NCI-H226 (cell line): ENCODE measurements at regions not wholly inside any gene's neighbourhood (a gene's known extent, or its start where the extent isn't known, plus 50 kb on each side); places are given as distances from the start of the nearest gene placed in this dataset.

ENCODE experiments used
- DNase-seq: peaks from one replicate; pipeline ENCODE4 v3.0.0-alpha.2; 2015

DNA sequence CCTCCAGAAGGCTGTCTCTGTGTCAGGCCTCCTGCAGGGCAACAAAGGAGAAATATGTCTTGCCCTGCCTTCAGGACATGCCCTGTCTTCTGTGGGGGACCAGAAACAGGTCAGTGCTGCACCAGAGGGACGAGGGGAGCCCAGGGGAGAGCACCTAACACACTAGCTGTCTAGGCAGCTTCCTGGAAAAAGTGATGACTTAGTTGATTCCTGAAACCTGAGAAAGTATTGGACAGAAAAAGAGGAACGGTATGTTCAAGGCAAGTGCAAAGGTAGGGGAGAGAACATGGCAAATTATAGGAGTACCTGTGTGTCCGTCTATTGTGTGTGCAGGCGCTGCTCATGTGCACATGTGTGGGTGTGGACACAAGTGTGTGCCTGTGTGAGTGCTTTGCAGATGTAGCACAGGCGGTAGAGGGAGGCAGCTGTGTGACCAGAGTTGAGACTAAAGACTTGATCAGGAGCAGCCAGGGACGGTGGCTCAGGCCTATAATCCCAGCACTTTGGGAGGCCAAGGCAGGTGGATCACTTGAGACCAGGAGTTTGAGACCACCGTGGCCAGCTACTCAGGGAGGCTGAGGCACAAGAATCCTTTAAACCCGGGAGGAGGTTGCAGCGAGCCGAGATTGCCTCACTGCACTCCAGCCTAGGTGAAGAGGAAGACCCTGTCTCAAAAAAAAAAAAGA is 119.5 kb downstream of the GYPC start:
- no peak for DNase-seq

DNA sequence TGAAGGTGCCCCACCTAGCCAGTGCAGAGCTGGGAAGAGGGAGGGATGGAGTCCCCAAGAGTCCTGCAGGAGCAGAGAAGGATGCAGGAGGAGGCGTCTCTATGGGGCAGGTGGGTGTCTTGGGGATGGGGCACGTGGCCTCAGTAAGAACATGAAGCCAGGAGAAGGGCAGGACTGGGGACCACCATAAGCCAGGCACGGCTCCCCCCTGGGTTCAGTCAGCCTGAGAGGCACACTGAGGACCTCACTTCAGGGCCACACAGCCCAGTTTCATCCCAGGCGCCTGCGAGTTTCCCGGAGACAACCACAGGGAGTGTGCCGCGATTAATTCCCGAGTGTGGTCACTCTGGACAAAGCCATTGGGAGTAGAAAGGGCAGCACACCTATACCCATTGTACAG is 120.3 kb downstream of the GYPC start:
- DNase-seq = no peak

DNA sequence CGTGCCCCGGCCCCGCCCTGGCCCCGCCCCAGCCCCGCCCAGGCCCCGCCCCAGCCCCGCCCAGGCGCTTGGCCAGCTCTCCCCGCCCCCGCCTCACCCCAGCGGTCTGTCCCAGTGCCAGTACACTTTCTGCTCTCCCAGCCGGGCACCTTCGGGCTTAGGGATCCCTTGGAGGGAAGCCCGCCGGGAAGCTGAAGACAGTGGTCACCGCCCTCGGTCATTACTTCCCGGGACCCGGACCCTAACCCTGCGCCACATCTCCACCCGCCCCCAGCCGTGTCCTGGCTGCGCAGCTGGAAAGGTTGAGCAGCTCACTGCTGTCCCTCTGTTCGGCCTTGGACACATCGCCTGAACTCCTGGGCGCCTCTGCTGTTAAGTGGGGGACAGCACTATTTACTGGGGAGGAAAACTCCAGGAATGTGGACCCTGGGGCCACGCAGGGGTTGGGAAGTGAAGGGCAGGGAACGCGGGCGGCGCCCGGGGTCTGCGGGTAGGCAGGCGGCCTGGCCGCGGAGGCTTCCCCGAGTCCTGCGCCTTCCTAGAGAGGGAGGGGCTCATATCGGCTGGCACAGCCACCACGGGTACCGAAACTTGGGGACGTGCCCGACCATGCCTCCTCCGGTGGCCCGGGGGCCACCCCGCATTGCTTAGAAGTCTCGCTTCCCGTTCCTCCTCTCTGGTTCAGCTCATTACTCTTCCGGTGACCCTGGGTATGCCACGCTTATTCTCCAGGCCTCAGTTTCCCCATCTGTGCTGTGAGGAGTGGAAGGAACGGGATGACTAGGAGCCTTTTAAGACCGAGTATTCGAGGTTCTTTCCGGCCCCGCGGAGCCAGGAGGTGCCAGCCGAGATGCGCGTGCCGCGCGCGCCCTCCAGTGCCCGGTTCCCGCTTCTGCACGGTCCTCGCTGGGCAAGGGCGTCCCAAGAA is 121.0 kb downstream of the GYPC start:
- DNase-seq = peak; percentile 46

DNA sequence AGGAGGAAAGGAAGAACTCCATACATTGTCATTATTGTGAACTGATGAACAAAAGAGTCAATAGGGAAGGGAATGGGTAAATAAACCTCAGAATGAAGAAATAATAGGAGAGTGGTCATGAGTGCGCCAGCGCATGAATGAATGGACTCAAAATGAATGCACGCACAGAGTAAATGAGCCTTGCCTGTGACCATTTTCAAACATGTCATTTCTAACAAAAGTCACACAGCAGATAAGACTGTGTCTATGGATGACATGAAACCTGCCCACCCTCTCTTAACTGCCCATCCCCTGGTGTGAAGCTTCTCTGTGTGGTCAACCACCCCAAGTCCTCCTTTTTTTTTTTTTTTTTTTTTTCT is 121.1 kb upstream of the TEX51 start:
- no peak for DNase-seq

- DNase-seq = no peak
Measured at GRCh38 chr2:126778561-126779501, 119.9 kb upstream of the TEX51 start.

DNA sequence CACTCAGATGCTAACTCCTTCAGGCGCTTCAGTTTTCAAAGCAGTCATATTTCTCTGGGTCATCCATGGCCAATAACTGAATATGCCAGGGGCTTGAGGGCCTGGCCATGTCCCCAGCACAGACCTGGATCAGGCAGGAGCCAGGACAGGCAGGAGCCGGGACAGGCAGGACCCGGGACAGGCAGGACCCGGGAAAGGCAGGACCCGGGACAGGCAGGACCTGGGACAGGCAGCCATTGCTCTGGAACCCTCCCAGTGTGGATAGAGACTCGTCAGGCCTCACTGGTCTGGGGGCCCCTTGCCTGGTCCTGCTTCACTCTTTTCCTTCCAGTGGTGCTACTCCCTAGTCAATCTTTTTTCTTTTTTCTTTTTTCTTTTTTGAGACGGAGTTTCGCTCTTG is 117.5 kb upstream of the TEX51 start:
- no peak for DNase-seq

- DNase-seq = no peak
Measured at GRCh38 chr2:126781806-126782205, 116.9 kb upstream of the TEX51 start.

DNA sequence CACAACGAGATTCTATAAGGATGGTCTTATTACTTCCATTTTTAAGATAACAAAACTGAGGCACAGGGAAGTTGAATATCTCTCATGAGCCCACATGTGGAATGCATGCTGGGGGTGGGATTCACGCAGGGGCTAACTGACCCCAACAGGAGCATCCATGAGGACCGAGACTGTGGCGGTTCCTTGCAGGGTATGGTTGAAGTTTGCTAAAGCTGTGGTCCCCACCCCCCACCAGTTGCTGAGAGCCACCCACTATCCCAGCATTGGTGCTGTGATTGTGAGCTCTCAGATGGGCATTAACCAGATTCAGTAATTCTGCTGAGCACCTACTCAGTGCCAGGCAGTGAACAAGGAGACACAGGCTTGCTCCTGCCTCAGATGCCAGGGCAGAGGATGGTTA is 116.0 kb upstream of the TEX51 start:
- DNase-seq = no peak

- DNase-seq = no peak
Measured at GRCh38 chr2:126783341-126783740, 115.3 kb upstream of the TEX51 start.

DNA sequence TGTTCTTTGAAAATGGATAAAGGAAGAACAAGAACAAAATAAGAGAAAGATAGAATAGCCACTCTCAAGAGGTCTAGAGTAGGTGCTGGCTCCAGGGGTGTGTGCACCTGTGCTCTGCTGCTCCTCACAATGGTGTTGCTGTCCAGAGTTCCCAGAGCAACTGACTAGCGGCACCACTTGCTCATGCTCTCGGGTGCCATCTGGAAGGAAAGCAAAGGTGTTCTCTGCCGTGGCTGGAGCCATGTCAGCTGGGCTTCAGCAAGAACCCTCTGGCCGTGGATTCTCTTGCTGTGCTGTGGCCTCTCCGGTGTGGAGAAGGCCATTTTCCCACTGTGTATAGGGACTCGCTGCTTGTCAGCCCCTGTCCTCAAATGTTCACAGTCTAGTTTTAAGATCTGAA is 114.6 kb upstream of the TEX51 start:
- DNase-seq = no peak

- DNase-seq = no peak
Measured at GRCh38 chr2:126784621-126785020, 114.1 kb upstream of the TEX51 start.

GRCh38 chr2:126785236-126785635 is 113.5 kb upstream of the TEX51 start:
- no peak for DNase-seq

GRCh38 chr2:126785862-126786261 is 112.8 kb upstream of the TEX51 start:
- DNase-seq = no peak

GRCh38 chr2:126786765-126787164 is 111.9 kb upstream of the TEX51 start:
- DNase-seq = no peak

- DNase-seq = no peak
Measured at GRCh38 chr2:126787289-126787688, 111.4 kb upstream of the TEX51 start.

GRCh38 chr2:126788113-126788512 is 110.6 kb upstream of the TEX51 start:
- no peak for DNase-seq

DNA sequence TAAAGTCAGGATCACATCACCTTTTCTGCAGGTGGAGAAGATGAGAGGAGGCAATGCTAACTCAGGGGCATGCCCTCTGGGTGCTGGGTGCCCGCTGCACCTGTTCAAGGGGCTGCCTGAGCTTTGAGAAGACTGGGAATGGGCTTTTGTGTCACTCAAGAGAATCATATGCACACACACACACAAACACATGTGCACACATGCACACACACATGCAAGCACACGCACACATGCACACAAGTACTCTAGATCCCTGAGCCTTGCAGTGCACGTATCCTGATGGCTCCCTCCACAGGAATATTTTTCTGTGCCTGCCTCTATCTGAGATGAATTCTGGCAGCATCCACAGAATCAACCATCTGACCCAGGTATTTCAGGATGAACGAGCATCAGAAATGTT is 110.0 kb upstream of the TEX51 start:
- no peak for DNase-seq

DNA sequence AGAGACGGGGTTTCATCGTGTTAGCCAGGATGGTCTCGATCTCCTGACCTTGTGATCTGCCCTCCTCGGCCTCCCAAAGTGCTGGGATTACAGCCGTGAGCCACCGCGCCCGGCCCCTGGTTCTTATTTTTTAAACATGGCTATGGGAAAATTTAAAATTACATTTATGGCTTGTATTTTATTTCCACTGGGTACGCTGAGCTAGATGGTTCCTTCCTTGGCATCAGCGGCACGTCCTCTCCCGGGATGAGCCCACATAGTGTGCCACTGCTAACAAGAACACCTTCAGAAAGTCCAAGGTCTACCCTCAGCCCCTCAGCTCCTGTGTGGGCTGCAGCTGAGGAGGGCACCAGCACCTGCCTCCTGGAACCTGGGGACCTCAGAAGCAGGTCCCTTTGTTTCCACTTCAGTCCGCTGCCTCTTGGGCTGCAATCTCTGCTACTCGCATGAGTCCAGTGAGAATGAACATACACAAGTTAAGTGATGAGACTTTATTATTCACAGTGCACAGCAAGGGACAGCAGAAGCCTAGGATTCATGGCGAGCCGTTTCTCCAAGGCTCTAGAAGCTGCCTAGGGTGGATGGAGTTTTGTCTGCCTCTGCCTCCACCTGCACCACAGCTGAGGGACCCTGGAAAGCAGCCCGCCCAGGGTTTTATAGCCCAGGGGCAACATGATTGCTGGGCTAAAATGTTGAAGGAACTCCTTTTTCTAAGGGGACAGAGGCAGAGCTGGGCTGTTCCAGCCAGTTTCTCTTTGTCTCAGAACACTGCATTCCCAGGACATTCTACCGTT is 107.5 kb upstream of the TEX51 start:
- DNase-seq = no peak

GRCh38 chr2:126792186-126792585 is 106.5 kb upstream of the TEX51 start:
- DNase-seq = no peak

DNA sequence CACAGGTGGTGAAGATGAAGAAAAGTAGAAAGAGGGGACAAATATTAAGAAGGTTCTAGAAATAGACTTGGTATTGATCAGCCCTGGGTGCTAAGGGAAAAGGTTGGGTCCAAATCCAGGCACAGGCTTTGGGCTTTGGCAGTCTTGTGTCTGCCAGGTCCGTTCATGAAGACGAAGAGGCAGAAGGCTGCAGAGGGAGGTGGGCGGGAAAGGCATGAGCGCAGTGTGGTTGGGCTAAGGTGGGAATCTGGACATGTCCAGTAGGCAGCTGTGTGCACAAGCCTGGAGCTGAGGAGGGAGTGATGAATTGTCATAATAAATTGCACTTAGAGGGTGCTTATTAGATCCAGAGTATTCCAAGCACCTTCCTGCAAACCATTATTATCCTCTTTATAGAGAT is 105.7 kb upstream of the TEX51 start:
- no peak for DNase-seq

GRCh38 chr2:126793885-126794613 is 104.6 kb upstream of the TEX51 start:
- DNase-seq = no peak

- DNase-seq = no peak
Measured at GRCh38 chr2:126795656-126796055, 103.0 kb upstream of the TEX51 start.
